GM12872 (cell line): ENCODE measurements at regions not wholly inside any gene's neighbourhood (a gene's known extent, or its start where the extent isn't known, plus 50 kb on each side); places are given as distances from the start of the nearest gene placed in this dataset.

Experiments
- CTCF ChIP-seq: IDR thresholded peaks from 3 replicates; pipeline ENCODE4 v1.5.1; 2011; ENCODE audit warnings: low read depth, mild to moderate bottlenecking, low read length, moderate library complexity; ENCODE audit not compliant: insufficient read depth

- TF ChIP-seq CTCF, result no peak
Measured at GRCh38 chr17:14630621-14631020, 329.7 kb downstream of the HS3ST3B1 start.

DNA sequence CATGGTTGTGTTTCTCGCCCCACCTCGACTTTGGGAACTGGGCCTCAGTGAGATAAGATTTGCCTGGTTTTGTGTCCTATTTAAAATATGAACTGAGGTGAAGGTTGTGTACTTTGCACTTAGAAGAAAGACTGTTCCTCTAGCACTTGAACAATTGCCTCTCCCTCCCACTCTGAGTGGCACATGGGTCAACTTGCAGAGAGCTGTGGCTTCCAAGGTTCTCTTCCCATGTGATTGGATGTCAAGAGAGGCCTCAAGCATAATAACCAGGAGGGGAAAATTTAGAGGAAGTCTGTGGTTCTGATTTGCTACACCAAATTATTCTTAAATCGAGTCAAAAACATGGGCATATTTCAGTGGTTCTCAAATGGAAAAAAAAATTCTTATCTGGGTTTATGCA lies 329.2 kb downstream of the HS3ST3B1 start:
- TF ChIP-seq CTCF, result no peak

DNA sequence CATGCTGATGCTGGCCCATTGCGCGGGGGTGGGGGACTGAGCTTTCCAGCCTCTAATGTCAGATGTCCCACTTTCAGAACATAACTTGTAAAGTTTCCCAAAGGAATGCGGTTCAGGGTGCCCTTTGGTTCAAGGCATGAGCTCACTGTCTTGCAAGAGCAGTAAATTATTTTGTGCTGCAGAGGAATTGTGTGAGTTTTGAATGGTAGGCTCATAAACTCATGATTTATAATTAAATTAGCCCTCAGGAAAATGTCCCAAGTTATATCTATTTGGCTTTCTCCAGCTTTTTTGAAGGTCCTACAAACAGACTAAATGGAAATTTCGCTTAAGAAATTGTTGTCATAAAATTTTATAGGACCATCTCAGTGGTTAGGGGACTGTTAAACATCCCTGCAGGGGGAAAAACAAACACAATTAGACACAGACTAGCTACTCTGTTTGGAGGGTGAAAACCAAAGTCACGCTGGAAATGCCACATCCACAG lies 321.8 kb downstream of the HS3ST3B1 start:
- TF ChIP-seq CTCF, result no peak

DNA sequence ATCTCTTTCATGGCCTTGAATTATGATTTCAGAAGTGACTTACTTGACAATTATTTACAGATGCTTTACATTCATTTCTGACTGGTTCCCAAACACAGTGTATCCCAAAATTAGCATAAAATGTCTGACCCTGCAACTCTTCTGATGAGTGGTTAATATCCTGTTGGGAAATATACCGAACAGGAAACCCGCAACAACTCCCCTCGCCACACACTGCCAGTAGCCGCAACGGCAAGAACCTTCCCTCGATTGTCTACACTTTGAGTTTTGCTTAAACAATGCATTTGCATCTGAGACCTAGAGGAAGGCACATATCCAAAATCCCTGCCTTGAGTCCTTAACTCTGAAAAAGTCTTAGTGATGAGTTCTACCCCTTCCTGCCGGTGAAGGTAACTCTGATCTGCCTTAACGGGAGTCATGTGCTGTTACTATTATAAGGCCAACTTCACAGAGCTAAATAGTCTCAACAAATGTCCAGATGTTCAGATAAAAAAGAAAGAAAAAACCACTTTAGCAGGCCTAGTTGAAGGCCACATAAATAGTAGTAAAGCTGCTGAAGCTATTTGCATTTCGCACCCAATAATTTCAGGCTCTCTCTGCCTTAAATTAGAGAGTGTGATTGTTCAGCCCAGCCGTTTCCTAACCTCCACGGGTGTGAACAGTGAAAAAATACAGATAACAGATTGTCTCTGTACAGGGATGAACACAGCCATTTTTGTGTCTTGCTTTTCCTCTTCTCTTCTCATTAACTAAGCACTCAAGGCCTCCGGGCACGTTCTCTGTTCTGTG lies 321.1 kb downstream of the HS3ST3B1 start:
- TF ChIP-seq CTCF, result no peak

DNA sequence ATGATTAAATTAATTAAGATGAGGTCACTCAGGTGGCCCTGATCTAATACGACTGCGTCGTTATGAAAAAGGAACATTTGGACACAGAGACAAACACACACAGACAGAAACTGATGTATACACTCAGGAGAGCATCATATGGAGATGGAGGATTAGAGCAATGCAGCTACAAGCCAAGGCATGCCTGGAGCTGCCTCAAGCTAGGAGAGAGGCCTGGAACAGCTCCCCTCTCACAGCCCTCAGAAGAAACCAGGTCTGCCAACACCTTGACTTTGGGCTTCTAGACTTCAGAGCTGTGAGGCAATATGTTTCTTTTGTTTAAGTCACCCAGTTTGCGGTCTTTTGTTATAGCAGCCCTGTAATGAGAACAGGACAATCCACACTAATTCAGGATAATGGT lies 318.9 kb downstream of the HS3ST3B1 start:
- no peak for TF ChIP-seq CTCF

DNA sequence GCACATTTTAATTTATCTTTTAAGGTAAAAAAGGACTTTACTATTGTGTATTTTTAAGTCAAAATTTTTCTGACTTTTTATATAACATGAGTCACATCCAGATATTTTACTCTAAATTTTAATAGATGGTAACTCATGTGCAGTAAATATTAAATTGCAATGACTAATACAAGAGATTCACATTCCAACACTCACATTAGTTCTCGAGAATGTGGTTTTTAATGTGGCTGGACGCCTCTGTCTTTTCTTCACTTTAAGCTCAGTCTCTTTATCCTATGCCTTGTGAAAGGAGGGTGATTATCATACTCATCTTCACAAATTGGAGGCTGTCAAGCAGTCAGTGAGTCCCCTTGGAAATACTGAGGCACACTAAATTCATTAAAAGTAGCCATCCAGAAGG lies 315.6 kb downstream of the HS3ST3B1 start:
- no peak for TF ChIP-seq CTCF

GRCh38 chr17:14605267-14605599 lies 304.4 kb downstream of the HS3ST3B1 start:
- TF ChIP-seq CTCF, result no peak
